ENCODE measurements at regions not wholly inside any gene's neighbourhood (a gene's known extent, or its start where the extent isn't known, plus 50 kb on each side); places are given as distances from the start of the nearest gene placed in this dataset.

DNA sequence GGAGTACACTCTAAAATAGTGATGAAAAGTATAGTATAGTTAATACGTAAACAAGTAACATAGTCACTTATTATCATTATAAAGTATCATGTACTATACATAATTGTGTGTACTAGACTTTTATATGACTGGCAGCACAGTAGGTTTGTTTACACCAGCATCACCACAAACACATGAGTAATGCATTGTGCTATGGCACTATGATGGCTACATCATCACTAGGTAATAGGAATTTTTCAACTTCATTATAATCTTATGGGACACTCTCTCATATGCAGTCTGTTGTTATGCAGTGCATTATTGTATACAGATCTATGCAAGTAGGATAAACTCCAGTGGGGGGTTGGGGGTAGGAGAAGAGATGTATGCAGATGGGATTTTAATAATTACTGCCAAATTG, 52.7 kb upstream of the ELL2 start:
- TF ChIP-seq, protein P1, sequence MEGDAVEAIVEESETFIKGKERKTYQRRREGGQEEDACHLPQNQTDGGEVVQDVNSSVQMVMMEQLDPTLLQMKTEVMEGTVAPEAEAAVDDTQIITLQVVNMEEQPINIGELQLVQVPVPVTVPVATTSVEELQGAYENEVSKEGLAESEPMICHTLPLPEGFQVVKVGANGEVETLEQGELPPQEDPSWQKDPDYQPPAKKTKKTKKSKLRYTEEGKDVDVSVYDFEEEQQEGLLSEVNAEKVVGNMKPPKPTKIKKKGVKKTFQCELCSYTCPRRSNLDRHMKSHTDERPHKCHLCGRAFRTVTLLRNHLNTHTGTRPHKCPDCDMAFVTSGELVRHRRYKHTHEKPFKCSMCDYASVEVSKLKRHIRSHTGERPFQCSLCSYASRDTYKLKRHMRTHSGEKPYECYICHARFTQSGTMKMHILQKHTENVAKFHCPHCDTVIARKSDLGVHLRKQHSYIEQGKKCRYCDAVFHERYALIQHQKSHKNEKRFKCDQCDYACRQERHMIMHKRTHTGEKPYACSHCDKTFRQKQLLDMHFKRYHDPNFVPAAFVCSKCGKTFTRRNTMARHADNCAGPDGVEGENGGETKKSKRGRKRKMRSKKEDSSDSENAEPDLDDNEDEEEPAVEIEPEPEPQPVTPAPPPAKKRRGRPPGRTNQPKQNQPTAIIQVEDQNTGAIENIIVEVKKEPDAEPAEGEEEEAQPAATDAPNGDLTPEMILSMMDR (IDR thresholded peaks at IDR 0.05): no peak
- no peak for TF ChIP-seq EP300 (IDR thresholded peaks at IDR 0.05)
- no peak for TF ChIP-seq POLR2AphosphoS5 (IDR thresholded peaks at IDR 0.05)
- TF ChIP-seq POLR2A (IDR thresholded peaks at IDR 0.05): no peak

Measured in stomach (tissue), 4 donors.